Upper lobe of right lung (tissue), 1 donor: ENCODE measurements at regions not wholly inside any gene's neighbourhood (a gene's known extent, or its start where the extent isn't known, plus 50 kb on each side); places are given as distances from the start of the nearest gene placed in this dataset.

ENCODE experiments used
- ATAC-seq: fragments of 200-7000 bp; cut with Tn5 transposase; one replicate; pipeline ENCODE4 v1.9.1; 2020; ENCODE audit warnings: mild to moderate bottlenecking, moderate library complexity
- DNase-seq: peaks from one replicate; pipeline ENCODE4 v3.0.0-alpha.2; 2020
- H3K27ac ChIP-seq: fragments of 200-600 bp; one replicate; pipeline ENCODE4 v1.8.0; 2022
- H3K27me3 ChIP-seq: fragments of 200-600 bp; one replicate; pipeline ENCODE4 v1.8.0; 2022; ENCODE audit warnings: mild to moderate bottlenecking
- H3K36me3 ChIP-seq: fragments of 200-600 bp; one replicate; pipeline ENCODE4 v1.8.0; 2022
- H3K4me1 ChIP-seq: fragments of 200-600 bp; one replicate; pipeline ENCODE4 v1.8.0; 2022
- H3K4me3 ChIP-seq: fragments of 200-600 bp; one replicate; pipeline ENCODE4 v1.8.0; 2022; ENCODE audit warnings: mild to moderate bottlenecking
- H3K9me3 ChIP-seq: fragments of 200-600 bp; one replicate; pipeline ENCODE4 v1.8.0; 2022
- CTCF ChIP-seq: fragments of 200-600 bp; IDR thresholded peaks from one replicate; pipeline ENCODE4 v1.8.0; 2022; ENCODE audit warnings: antibody characterized with exemption
- intact Hi-C: fragments of 100-400 bp; cut with DNase I; formaldehyde crosslinking; loops from one replicate; pipeline ENCODE4 v1.11.0; 2022
- donor health status: DM: no; HTN: yes; CAD: no; lungs with severe emphysema.

DNA sequence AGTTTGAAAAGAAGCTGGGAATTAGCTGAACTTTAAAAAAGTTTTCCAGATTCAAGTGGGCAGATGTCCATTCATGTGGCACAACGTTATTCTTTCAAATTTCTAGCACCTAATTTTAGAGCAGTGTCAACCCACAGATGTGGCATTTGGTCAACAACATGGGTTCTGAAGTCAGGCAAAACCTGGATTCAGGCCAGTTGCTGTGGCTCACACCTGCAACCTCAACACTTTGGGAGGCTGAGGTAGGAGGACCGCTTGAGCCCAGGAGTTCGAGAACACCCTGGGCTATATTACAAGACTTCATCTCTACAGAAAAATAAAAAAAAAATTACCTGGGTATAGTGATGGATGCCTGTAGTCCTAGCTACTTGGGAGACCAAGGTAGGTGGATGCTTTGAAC, 380.2 kb upstream of the SALL1 start:
- Histone ChIP-seq H3K4me1 (no peaks in the 10 kb centered on the region), H3K27me3 (no peaks in the 10 kb centered on the region), H3K27ac (no peak overlapping the region), H3K36me3 (no peaks in the 10 kb centered on the region), H3K4me3 (no peak overlapping the region), H3K9me3 (no peaks in the 10 kb centered on the region)
- no peak for TF ChIP-seq CTCF
- intact Hi-C loops = no loop called here
- no peak for ATAC-seq
- no peak for DNase-seq

DNA sequence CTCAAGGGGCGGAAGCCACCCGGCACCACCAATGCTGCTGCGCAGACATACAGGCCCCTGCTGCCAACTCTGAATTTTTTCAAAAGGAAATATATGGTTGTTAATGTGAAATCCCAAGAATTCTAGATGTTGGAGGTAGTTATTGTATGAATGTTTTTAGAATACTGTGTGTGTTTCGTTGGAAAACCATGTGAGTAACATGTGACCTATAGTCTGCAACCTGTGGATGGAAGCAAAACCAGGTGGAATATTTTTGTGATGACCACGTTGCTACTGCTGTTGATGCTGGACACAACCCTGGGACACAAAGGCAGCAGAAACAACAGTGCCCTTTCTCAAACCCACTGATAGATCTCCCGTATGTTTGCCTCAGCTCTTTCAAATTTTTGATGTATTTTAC, 376.3 kb upstream of the SALL1 start:
- Histone ChIP-seq H3K9me3 (no peaks in the 10 kb centered on the region), H3K27ac (no peak overlapping the region), H3K4me3 (no peak overlapping the region), H3K36me3 (no peaks in the 10 kb centered on the region), H3K4me1 (no peaks in the 10 kb centered on the region), H3K27me3 (no peaks in the 10 kb centered on the region)
- intact Hi-C loops = no loop called here
- ATAC-seq (no peak), DNase-seq (no peak)
- TF ChIP-seq CTCF = no peak

- Histone ChIP-seq H3K27ac (no peak overlapping the region), H3K4me1 (no peaks in the 10 kb centered on the region), H3K4me3 (no peak overlapping the region), H3K36me3 (no peaks in the 10 kb centered on the region), H3K27me3 (no peaks in the 10 kb centered on the region), H3K9me3 (no peaks in the 10 kb centered on the region)
- no peak for TF ChIP-seq CTCF
- DNase-seq (no peak), ATAC-seq (no peak)
- intact Hi-C loops = no loop called here
Observed at GRCh38 chr16:51526621-51527020, 375.6 kb upstream of the SALL1 start.

DNA sequence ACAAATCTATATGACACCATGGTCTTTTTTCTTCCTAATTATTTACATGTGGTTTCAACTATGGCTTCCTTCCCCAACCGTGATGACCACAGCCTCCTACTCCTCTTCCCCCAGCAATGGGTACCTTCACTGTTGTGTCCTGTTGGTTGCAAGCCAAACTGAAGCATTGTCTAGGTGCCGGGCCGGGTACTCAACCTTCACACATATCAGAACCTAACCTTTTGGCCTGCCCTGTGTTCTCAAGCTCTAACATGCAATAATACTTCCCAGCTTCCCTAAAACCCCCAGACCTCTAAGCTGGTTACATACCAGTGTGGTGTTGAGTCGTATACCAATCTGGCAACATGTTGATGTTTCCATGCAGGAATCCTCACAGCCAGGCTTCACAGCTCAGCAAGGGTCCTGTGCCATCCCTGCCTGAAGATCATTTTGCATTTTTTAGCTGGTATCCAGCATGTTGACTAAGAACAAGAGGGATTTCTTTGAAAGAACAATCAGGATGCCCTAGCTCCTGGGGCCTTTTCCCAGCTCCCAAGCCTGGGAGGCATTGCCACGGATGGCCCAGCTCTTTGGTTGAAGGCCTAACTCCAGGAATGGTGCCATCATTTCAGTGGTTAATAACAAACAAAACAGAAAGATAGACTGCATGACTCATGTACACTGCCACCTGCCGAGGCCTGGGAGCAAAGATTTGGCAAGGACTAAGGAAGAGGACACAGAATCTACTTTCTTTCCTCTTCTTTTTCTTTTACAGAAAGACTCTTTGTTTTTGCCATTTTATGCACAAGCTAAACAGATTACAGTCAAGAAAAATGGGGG, 373.7 kb upstream of the SALL1 start:
- Histone ChIP-seq H3K36me3 (no peaks in the 10 kb centered on the region), H3K27ac (no peak overlapping the region), H3K4me1 (no peaks in the 10 kb centered on the region), H3K9me3 (no peaks in the 10 kb centered on the region), H3K27me3 (no peaks in the 10 kb centered on the region), H3K4me3 (no peak overlapping the region)
- ATAC-seq = no peak
- intact Hi-C loops = no loop called here
- TF ChIP-seq CTCF = no peak
- no peak for DNase-seq

DNA sequence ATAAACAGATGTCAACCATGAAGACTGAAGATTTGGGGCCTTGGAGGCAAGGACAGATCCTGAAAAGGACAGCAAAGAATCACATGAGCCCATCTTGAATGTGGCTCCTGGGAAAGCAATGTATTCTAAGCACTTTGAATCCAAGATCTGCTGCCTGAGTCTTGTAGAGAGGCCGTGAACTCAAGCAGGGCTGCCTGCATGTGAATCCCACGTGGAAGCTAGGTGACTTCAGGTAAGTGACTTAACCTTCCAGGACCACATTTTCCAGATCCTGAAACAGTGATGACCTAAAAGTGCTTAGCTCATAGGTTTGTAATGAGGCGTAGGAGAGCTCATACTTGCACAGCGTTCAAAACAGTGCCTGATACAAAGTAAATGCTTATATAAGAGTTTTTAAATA, 373.0 kb upstream of the SALL1 start:
- intact Hi-C loops = no loop called here
- TF ChIP-seq CTCF = no peak
- Histone ChIP-seq H3K36me3 (no peaks in the 10 kb centered on the region), H3K27ac (no peak overlapping the region), H3K9me3 (no peaks in the 10 kb centered on the region), H3K4me3 (no peak overlapping the region), H3K4me1 (no peaks in the 10 kb centered on the region), H3K27me3 (no peaks in the 10 kb centered on the region)
- ATAC-seq (no peak), DNase-seq (no peak)

- H3K4me3 ChIP-seq = no peak overlapping the region
- H3K27ac ChIP-seq = no peak overlapping the region
- DNase-seq = no peak
- H3K9me3 ChIP-seq = no peaks in the 10 kb centered on the region
- H3K27me3 ChIP-seq = no peaks in the 10 kb centered on the region
- intact Hi-C loops = no loop called here
- H3K36me3 ChIP-seq = no peaks in the 10 kb centered on the region
- TF ChIP-seq CTCF = no peak
- no peak for ATAC-seq
- H3K4me1 ChIP-seq = no peaks in the 10 kb centered on the region
Observed at GRCh38 chr16:51523400-51523799, 372.3 kb upstream of the SALL1 start.
